Breast epithelium (tissue), 4 donors: ENCODE measurements at regions not wholly inside any gene's neighbourhood (a gene's known extent, or its start where the extent isn't known, plus 50 kb on each side); places are given as distances from the start of the nearest gene placed in this dataset.

Experiments used
- DNase-seq, 2 donors: peaks; one replicate each; pipeline ENCODE4 v3.0.0-alpha.2; 2019; ENCODE audit warnings: low spot score in 2 of 2
- H3K27ac ChIP-seq, 2 donors: fragments of 200-600 bp; sonication (generic) in 1 of 2; one replicate each; pipeline ENCODE4 v1.5.1; 2016 to 2019; ENCODE audit warnings: mild to moderate bottlenecking in 1 of 2
- H3K27me3 ChIP-seq, 2 donors: fragments of 200-600 bp; sonication (generic) in 1 of 2; one replicate each; pipeline versions ENCODE4 v1.5.1 to v1.6.0; 2017 to 2019; ENCODE audit warnings: control low read depth in 1 of 2, mild to moderate bottlenecking in 1 of 2
- H3K36me3 ChIP-seq: fragments of 200-600 bp; one replicate; pipeline ENCODE4 v1.5.1; 2019
- H3K4me1 ChIP-seq, 2 donors: fragments of 200-600 bp; sonication (generic); one replicate each; pipeline ENCODE4 v1.5.1; 2016 to 2019; ENCODE audit warnings: control low read depth in 1 of 2
- H3K4me3 ChIP-seq, 3 donors: fragments of 200-600 bp; sonication (generic); 1 replicate in 2 of 3; 2 replicates in 1 of 3; pipeline ENCODE4 v1.5.1; 2016 to 2019; ENCODE audit warnings: mild to moderate bottlenecking in 3 of 3, moderate library complexity in 2 of 3
- H3K9me3 ChIP-seq, 2 donors: fragments of 200-600 bp; sonication (generic) in 1 of 2; one replicate each; pipeline ENCODE4 v1.5.1; 2016 to 2019; ENCODE audit warnings: control low read depth in 1 of 2
- CTCF ChIP-seq, 3 donors: fragments of 450-650 bp; IDR thresholded peaks; one replicate each; pipeline ENCODE4 v1.5.1; 2016 to 2017; ENCODE audit warnings: antibody characterized with exemption in 3 of 3, mild to moderate bottlenecking in 3 of 3, moderate library complexity in 3 of 3
- POLR2A ChIP-seq: fragments of 450-650 bp; IDR thresholded peaks from one replicate; pipeline ENCODE4 v1.6.1; 2016; ENCODE audit warnings: antibody characterized with exemption, mild to moderate bottlenecking, moderate library complexity
- POLR2AphosphoS5 ChIP-seq, 3 donors: sonication (generic); formaldehyde crosslinking; IDR thresholded peaks; one replicate each; pipeline ENCODE4 v1.6.1; 2017; ENCODE audit warnings: antibody characterized with exemption in 3 of 3
- intact Hi-C: fragments of 100-400 bp; cut with DNase I; formaldehyde crosslinking; loops from one replicate; pipeline ENCODE4 v1.15.1; 2023; ENCODE audit warnings: low total_unique reads

- H3K4me3 ChIP-seq = no peak overlapping the region
- TF ChIP-seq POLR2A (no peak), POLR2AphosphoS5 (IDR thresholded peaks at IDR 0.05) (no peak), CTCF (IDR thresholded peaks at IDR 0.05) (no peak)
- H3K9me3 ChIP-seq = peaks cover 3 to 14% of the 10 kb centered on the region in 2 donors
- intact Hi-C loops = no loop called here
- no peaks in the 10 kb centered on the region for H3K36me3 ChIP-seq
- H3K27me3 ChIP-seq = no peaks in the 10 kb centered on the region
- no peak for DNase-seq
- no peaks in the 10 kb centered on the region for H3K4me1 ChIP-seq
- no peak overlapping the region for H3K27ac ChIP-seq
These were observed 76.4 kb upstream of the ACVR1 start for GRCh38 chr2:157952558-157952957.

GRCh38 chr2:157948856-157949255, 72.7 kb upstream of the ACVR1 start:
- TF ChIP-seq POLR2AphosphoS5 (IDR thresholded peaks at IDR 0.05) = no peak
- TF ChIP-seq CTCF (IDR thresholded peaks at IDR 0.05) = no peak
- no peak for TF ChIP-seq POLR2A
- intact Hi-C loops = no loop called here
- H3K36me3 ChIP-seq = no peaks in the 10 kb centered on the region
- no peak overlapping the region for H3K4me3 ChIP-seq
- no peaks in the 10 kb centered on the region for H3K27me3 ChIP-seq
- DNase-seq = no peak
- no peak overlapping the region for H3K27ac ChIP-seq
- H3K9me3 ChIP-seq = no peaks in the 10 kb centered on the region
- no peaks in the 10 kb centered on the region for H3K4me1 ChIP-seq

- Histone ChIP-seq H3K27me3 (no peaks in the 10 kb centered on the region), H3K4me3 (no peak overlapping the region), H3K9me3 (no peaks in the 10 kb centered on the region), H3K4me1 (no peaks in the 10 kb centered on the region), H3K27ac (no peak overlapping the region), H3K36me3 (no peaks in the 10 kb centered on the region)
- no peak for DNase-seq
- no peak for TF ChIP-seq POLR2A
- TF ChIP-seq POLR2AphosphoS5 (IDR thresholded peaks at IDR 0.05) = no peak
- TF ChIP-seq CTCF (IDR thresholded peaks at IDR 0.05) = no peak
- intact Hi-C loops = no loop called here
These were observed 70.9 kb upstream of the ACVR1 start for GRCh38 chr2:157946919-157947557.

GRCh38 chr2:157940024-157940423, 63.9 kb upstream of the ACVR1 start:
- Histone ChIP-seq H3K4me1 (no peaks in the 10 kb centered on the region), H3K4me3 (no peak overlapping the region), H3K27ac (no peak overlapping the region), H3K9me3 (no peaks in the 10 kb centered on the region), H3K36me3 (no peaks in the 10 kb centered on the region), H3K27me3 (no peaks in the 10 kb centered on the region)
- TF ChIP-seq CTCF (IDR thresholded peaks at IDR 0.05) (no peak), POLR2A (no peak), POLR2AphosphoS5 (IDR thresholded peaks at IDR 0.05) (no peak)
- intact Hi-C loops = no loop called here
- DNase-seq = no peak

GRCh38 chr2:157938556-157938955, 62.4 kb upstream of the ACVR1 start:
- no peaks in the 10 kb centered on the region for H3K4me1 ChIP-seq
- no peak for DNase-seq
- H3K36me3 ChIP-seq = no peaks in the 10 kb centered on the region
- H3K27me3 ChIP-seq = no peaks in the 10 kb centered on the region
- intact Hi-C loops = no loop called here
- no peak overlapping the region for H3K4me3 ChIP-seq
- TF ChIP-seq POLR2A (no peak), POLR2AphosphoS5 (IDR thresholded peaks at IDR 0.05) (no peak), CTCF (IDR thresholded peaks at IDR 0.05) (no peak)
- no peak overlapping the region for H3K27ac ChIP-seq
- no peaks in the 10 kb centered on the region for H3K9me3 ChIP-seq
